Fibroblast of skin of scalp (primary cell): ENCODE measurements at regions not wholly inside any gene's neighbourhood (a gene's known extent, or its start where the extent isn't known, plus 50 kb on each side); places are given as distances from the start of the nearest gene placed in this dataset.
"Not testable (repeated sequence)": the region's sequence is repeated elsewhere in the genome, so short reads cannot be mapped to it uniquely, and the experiment has no call there.

Experiments used
- DNase-seq: peaks from one replicate; pipeline ENCODE4 v3.0.0-alpha.2; 2013

- no peak for DNase-seq
Observed at GRCh38 chr13:84844473-84844872, 954.7 kb downstream of the SLITRK6 start.

- no peak for DNase-seq
Observed at GRCh38 chr13:84843368-84843767, 955.9 kb downstream of the SLITRK6 start.

GRCh38 chr13:84834201-84834600, 951.9 kb upstream of the SLITRK1 start:
- DNase-seq = no peak

GRCh38 chr13:84831666-84832657, 949.7 kb upstream of the SLITRK1 start:
- no peak for DNase-seq

GRCh38 chr13:84823528-84823927, 941.3 kb upstream of the SLITRK1 start:
- DNase-seq = no peak

GRCh38 chr13:84821261-84821660, 939.0 kb upstream of the SLITRK1 start:
- no peak for DNase-seq

GRCh38 chr13:84816567-84817105, 934.4 kb upstream of the SLITRK1 start:
- no peak for DNase-seq

GRCh38 chr13:84812789-84813188, 930.5 kb upstream of the SLITRK1 start:
- no peak for DNase-seq

GRCh38 chr13:84812078-84812477, 929.8 kb upstream of the SLITRK1 start:
- DNase-seq = no peak

- DNase-seq = no peak
Observed at GRCh38 chr13:84810781-84811180, 928.5 kb upstream of the SLITRK1 start.

GRCh38 chr13:84802073-84802472, 919.8 kb upstream of the SLITRK1 start:
- no peak for DNase-seq

GRCh38 chr13:84784443-84785153, 902.3 kb upstream of the SLITRK1 start:
- DNase-seq = no peak

GRCh38 chr13:84777316-84777715, 895.0 kb upstream of the SLITRK1 start:
- DNase-seq = no peak

- no peak for DNase-seq
Observed at GRCh38 chr13:84776593-84776992, 894.3 kb upstream of the SLITRK1 start.

- DNase-seq = not testable (repeated sequence)
Observed at GRCh38 chr13:84775920-84776319, 893.6 kb upstream of the SLITRK1 start.

- no peak for DNase-seq
Observed at GRCh38 chr13:84774111-84774510, 891.8 kb upstream of the SLITRK1 start.

- no peak for DNase-seq
Observed at GRCh38 chr13:84760956-84761355, 878.7 kb upstream of the SLITRK1 start.

- no peak for DNase-seq
Observed at GRCh38 chr13:84749126-84749525, 866.9 kb upstream of the SLITRK1 start.

- DNase-seq = no peak
Observed at GRCh38 chr13:84745051-84745551, 862.8 kb upstream of the SLITRK1 start.

GRCh38 chr13:84744203-84744602, 861.9 kb upstream of the SLITRK1 start:
- DNase-seq = no peak

- no peak for DNase-seq
Observed at GRCh38 chr13:84741253-84741652, 859.0 kb upstream of the SLITRK1 start.

GRCh38 chr13:84739021-84739420, 856.7 kb upstream of the SLITRK1 start:
- DNase-seq = no peak

GRCh38 chr13:84737661-84738060, 855.4 kb upstream of the SLITRK1 start:
- DNase-seq = no peak
